ENCODE measurements at regions not wholly inside any gene's neighbourhood (a gene's known extent, or its start where the extent isn't known, plus 50 kb on each side); places are given as distances from the start of the nearest gene placed in this dataset.

DNA sequence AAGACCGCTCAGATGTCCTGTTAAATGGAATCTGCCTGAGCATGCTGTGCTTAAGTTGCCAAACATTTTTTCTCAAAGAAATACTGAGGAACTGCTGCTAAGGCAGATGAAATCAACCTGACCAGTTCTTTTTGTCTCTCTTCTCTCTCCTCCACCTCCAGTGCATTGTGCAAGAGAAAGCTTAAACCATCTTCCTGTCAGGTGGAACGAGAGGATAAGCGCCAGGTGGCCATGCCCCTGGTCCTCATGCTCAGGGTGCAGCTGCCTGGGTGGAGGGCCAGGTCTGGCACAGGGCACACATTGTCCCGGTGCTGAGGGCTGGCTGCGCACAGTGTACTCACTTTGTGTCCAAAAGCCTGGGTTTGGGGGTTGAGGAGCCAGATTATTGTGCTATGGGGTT is 176.2 kb upstream of the TP63 start:
- Histone ChIP-seq H3K4me2 (ENCODE audit: insufficient read depth, low read length) (no peak overlapping the region), H3K36me3 (ENCODE audit: insufficient read depth, low read length) (no peaks in the 10 kb centered on the region), H3K9ac (ENCODE audit: low read depth, low read length) (no peak overlapping the region), H3K27me3 (ENCODE audit: insufficient read depth, low read length, poor library complexity) (peaks cover 7% of the 10 kb centered on the region), H2AFZ (ENCODE audit: low read depth, low read length) (no peak overlapping the region), H3K4me3 (ENCODE audit: low read depth in 1 of 2, low read length in 2 of 2) (no peak overlapping the region), H3K79me2 (ENCODE audit: insufficient read depth, low read length) (no peaks in the 10 kb centered on the region), H3K9me3 (ENCODE audit: insufficient read depth, low read length, severe bottlenecking) (no peaks in the 10 kb centered on the region), H3K4me1 (ENCODE audit: insufficient read depth, low read length) (no peaks in the 10 kb centered on the region), H3K27ac (ENCODE audit: low read length) (no peak overlapping the region), H4K20me1 (ENCODE audit: insufficient read depth, low read length) (no peaks in the 10 kb centered on the region)
- TF ChIP-seq, protein P1, sequence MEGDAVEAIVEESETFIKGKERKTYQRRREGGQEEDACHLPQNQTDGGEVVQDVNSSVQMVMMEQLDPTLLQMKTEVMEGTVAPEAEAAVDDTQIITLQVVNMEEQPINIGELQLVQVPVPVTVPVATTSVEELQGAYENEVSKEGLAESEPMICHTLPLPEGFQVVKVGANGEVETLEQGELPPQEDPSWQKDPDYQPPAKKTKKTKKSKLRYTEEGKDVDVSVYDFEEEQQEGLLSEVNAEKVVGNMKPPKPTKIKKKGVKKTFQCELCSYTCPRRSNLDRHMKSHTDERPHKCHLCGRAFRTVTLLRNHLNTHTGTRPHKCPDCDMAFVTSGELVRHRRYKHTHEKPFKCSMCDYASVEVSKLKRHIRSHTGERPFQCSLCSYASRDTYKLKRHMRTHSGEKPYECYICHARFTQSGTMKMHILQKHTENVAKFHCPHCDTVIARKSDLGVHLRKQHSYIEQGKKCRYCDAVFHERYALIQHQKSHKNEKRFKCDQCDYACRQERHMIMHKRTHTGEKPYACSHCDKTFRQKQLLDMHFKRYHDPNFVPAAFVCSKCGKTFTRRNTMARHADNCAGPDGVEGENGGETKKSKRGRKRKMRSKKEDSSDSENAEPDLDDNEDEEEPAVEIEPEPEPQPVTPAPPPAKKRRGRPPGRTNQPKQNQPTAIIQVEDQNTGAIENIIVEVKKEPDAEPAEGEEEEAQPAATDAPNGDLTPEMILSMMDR (IDR thresholded peaks at IDR 0.05; ENCODE audit: borderline replicate concordance, extremely low read depth, low read length, poor library complexity, severe bottlenecking) = no peak
- TF ChIP-seq EZH2 (IDR thresholded peaks at IDR 0.05; ENCODE audit: borderline replicate concordance, low read depth, low read length, severe bottlenecking) = no peak
- no peak for DNase-seq
- ATAC-seq (ENCODE audit: insufficient read depth, low read depth) = no peak

DNA sequence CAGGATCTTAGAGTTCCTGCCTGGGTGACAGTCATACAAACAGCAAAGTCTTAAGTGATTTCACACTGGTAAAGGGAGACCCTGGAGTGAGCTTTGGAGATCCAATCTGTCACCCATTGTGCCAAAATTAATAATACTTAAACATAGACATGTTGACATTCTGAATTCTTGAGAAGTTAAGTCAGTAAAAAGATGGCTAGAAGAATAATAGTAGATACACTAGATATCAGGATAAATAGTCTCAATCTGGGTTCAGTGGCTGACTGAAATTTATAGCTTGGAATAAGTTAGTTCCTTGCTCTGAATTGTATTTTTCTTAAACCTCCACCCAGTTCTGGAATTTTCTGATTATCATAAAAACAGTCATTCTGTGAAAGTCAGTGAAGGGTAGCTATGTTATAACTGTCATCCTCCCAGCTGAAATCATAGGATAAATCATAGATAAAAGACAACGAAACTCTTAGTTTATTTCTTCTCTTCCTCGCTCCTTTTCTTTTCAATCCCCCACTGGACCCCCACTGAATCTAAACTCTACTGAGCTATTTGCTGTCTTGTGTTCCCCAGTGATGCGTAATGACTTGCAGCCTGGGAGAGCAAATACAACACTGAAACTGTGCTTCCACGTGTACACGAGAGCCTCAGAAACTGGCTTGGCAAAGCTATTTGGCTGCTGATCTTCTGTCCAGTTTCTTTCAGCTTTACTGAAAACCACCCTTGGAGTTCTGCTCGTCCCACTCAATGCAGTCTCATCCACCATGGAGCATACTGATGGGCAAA is 175.4 kb upstream of the TP63 start:
- Histone ChIP-seq H2AFZ (ENCODE audit: low read depth, low read length) (no peak overlapping the region), H3K4me1 (ENCODE audit: insufficient read depth, low read length) (no peaks in the 10 kb centered on the region), H3K4me3 (ENCODE audit: low read depth in 1 of 2, low read length in 2 of 2) (no peak overlapping the region), H3K79me2 (ENCODE audit: insufficient read depth, low read length) (no peaks in the 10 kb centered on the region), H3K9me3 (ENCODE audit: insufficient read depth, low read length, severe bottlenecking) (no peaks in the 10 kb centered on the region), H4K20me1 (ENCODE audit: insufficient read depth, low read length) (no peaks in the 10 kb centered on the region), H3K4me2 (ENCODE audit: insufficient read depth, low read length) (no peak overlapping the region), H3K9ac (ENCODE audit: low read depth, low read length) (no peak overlapping the region), H3K27me3 (ENCODE audit: insufficient read depth, low read length, poor library complexity) (peaks cover 7% of the 10 kb centered on the region), H3K36me3 (ENCODE audit: insufficient read depth, low read length) (no peaks in the 10 kb centered on the region), H3K27ac (ENCODE audit: low read length) (no peak overlapping the region)
- DNase-seq = no peak
- ATAC-seq (ENCODE audit: insufficient read depth, low read depth) = no peak
- TF ChIP-seq EZH2 (IDR thresholded peaks at IDR 0.05; ENCODE audit: borderline replicate concordance, low read depth, low read length, severe bottlenecking) = no peak
- TF ChIP-seq, protein P1 (IDR thresholded peaks at IDR 0.05; ENCODE audit: borderline replicate concordance, extremely low read depth, low read length, poor library complexity, severe bottlenecking) = no peak

DNA sequence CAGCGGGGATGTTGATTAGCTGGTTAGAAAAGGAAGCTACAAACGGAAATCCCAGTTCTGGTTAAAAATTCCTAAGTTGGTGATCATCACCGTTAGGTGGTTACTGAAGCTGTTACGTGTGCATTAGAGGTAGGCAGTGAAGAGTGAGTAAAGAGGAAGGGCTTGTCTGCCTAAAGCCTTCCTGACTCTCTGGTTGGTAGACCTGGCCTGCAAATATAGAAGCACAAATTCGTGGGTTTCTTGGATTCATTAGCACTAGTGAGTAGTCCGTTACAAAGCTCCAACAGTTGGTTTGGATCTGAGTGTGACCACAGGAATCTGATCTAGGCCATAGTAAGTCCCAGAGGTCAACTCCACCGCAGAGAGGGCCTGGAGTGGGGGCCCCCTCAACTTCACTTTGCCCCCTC is 174.0 kb upstream of the TP63 start:
- H3K27ac ChIP-seq (ENCODE audit: low read length) = no peak overlapping the region
- no peak for DNase-seq
- H3K9ac ChIP-seq (ENCODE audit: low read depth, low read length) = no peak overlapping the region
- ATAC-seq (ENCODE audit: insufficient read depth, low read depth) = no peak
- H3K4me2 ChIP-seq (ENCODE audit: insufficient read depth, low read length) = no peak overlapping the region
- H3K27me3 ChIP-seq (ENCODE audit: insufficient read depth, low read length, poor library complexity) = peaks cover 7% of the 10 kb centered on the region
- H2AFZ ChIP-seq (ENCODE audit: low read depth, low read length) = no peak overlapping the region
- no peaks in the 10 kb centered on the region for H3K4me1 ChIP-seq (ENCODE audit: insufficient read depth, low read length)
- no peak overlapping the region for H3K4me3 ChIP-seq (ENCODE audit: low read depth in 1 of 2, low read length in 2 of 2)
- H3K36me3 ChIP-seq (ENCODE audit: insufficient read depth, low read length) = no peaks in the 10 kb centered on the region
- no peaks in the 10 kb centered on the region for H3K79me2 ChIP-seq (ENCODE audit: insufficient read depth, low read length)
- TF ChIP-seq, protein P1 (IDR thresholded peaks at IDR 0.05; ENCODE audit: borderline replicate concordance, extremely low read depth, low read length, poor library complexity, severe bottlenecking) = no peak
- TF ChIP-seq EZH2 (IDR thresholded peaks at IDR 0.05; ENCODE audit: borderline replicate concordance, low read depth, low read length, severe bottlenecking) = no peak
- no peaks in the 10 kb centered on the region for H4K20me1 ChIP-seq (ENCODE audit: insufficient read depth, low read length)
- H3K9me3 ChIP-seq (ENCODE audit: insufficient read depth, low read length, severe bottlenecking) = no peaks in the 10 kb centered on the region

All from DND-41 (cell line).